ENCODE measurements at regions not wholly inside any gene's neighbourhood (a gene's known extent, or its start where the extent isn't known, plus 50 kb on each side); places are given as distances from the start of the nearest gene placed in this dataset.

GRCh38 chr13:61149331-61149730, 266.3 kb downstream of the PCDH20 start:
- Mint-ChIP-seq H3K27me3 (no peaks in the 10 kb centered on the region), H3K9me3 (ENCODE audit: low read depth) (peaks cover 8% of the 10 kb centered on the region), H3K27ac (no peak overlapping the region), H3K4me3 (ENCODE audit: low read depth) (no peak overlapping the region), H3K4me1 (ENCODE audit: low read depth) (peaks cover 13% of the 10 kb centered on the region), H3K36me3 (ENCODE audit: insufficient read depth) (no peaks in the 10 kb centered on the region)
- no peak for DNase-seq (ENCODE audit: low spot score, unreplicated experiment)
- TF ChIP-seq, protein P1, sequence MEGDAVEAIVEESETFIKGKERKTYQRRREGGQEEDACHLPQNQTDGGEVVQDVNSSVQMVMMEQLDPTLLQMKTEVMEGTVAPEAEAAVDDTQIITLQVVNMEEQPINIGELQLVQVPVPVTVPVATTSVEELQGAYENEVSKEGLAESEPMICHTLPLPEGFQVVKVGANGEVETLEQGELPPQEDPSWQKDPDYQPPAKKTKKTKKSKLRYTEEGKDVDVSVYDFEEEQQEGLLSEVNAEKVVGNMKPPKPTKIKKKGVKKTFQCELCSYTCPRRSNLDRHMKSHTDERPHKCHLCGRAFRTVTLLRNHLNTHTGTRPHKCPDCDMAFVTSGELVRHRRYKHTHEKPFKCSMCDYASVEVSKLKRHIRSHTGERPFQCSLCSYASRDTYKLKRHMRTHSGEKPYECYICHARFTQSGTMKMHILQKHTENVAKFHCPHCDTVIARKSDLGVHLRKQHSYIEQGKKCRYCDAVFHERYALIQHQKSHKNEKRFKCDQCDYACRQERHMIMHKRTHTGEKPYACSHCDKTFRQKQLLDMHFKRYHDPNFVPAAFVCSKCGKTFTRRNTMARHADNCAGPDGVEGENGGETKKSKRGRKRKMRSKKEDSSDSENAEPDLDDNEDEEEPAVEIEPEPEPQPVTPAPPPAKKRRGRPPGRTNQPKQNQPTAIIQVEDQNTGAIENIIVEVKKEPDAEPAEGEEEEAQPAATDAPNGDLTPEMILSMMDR (IDR thresholded peaks at IDR 0.05; ENCODE audit: unreplicated experiment), result no peak

- Mint-ChIP-seq H3K4me3 (ENCODE audit: low read depth) (no peak overlapping the region), H3K27me3 (no peaks in the 10 kb centered on the region), H3K27ac (no peak overlapping the region), H3K9me3 (ENCODE audit: low read depth) (peaks cover 8% of the 10 kb centered on the region), H3K36me3 (ENCODE audit: insufficient read depth) (no peaks in the 10 kb centered on the region), H3K4me1 (ENCODE audit: low read depth) (peaks cover 13% of the 10 kb centered on the region)
- DNase-seq (ENCODE audit: low spot score, unreplicated experiment), result no peak
- TF ChIP-seq, protein P1 (IDR thresholded peaks at IDR 0.05; ENCODE audit: unreplicated experiment), result no peak
Observed at GRCh38 chr13:61148691-61149315, 266.8 kb downstream of the PCDH20 start.

DNA sequence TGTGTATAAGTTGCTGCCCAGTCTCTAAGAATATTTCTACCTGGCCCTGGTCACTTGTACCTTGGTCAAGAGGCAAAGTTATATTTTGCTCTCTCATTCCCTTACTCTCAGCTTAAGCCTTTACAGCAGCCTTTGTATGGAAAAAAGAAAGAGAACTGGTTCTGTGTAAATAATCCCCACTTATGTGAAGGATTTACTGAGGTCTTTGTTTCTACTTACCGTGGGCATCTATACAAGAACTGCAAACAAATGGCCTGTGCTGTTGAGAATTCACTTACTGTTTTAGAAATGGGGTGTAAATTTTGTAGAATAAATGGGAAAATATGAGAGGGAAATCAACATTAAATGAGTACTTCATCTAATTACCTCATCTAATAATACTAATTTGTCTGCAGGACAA, 267.4 kb downstream of the PCDH20 start:
- Mint-ChIP-seq H3K9me3 (ENCODE audit: low read depth) (peaks cover 8% of the 10 kb centered on the region), H3K27ac (no peak overlapping the region), H3K4me1 (ENCODE audit: low read depth) (peaks cover 13% of the 10 kb centered on the region), H3K27me3 (no peaks in the 10 kb centered on the region), H3K4me3 (ENCODE audit: low read depth) (no peak overlapping the region), H3K36me3 (ENCODE audit: insufficient read depth) (no peaks in the 10 kb centered on the region)
- TF ChIP-seq, protein P1 (IDR thresholded peaks at IDR 0.05; ENCODE audit: unreplicated experiment), result no peak
- no peak for DNase-seq (ENCODE audit: low spot score, unreplicated experiment)

GRCh38 chr13:61146571-61146970, 269.1 kb downstream of the PCDH20 start:
- peaks cover 13% of the 10 kb centered on the region for H3K4me1 Mint-ChIP-seq (ENCODE audit: low read depth)
- TF ChIP-seq, protein P1 (IDR thresholded peaks at IDR 0.05; ENCODE audit: unreplicated experiment), result no peak
- H3K4me3 Mint-ChIP-seq (ENCODE audit: low read depth), result no peak overlapping the region
- DNase-seq (ENCODE audit: low spot score, unreplicated experiment), result no peak
- H3K36me3 Mint-ChIP-seq (ENCODE audit: insufficient read depth), result no peaks in the 10 kb centered on the region
- H3K9me3 Mint-ChIP-seq (ENCODE audit: low read depth), result peaks cover 2% of the 10 kb centered on the region
- H3K27ac Mint-ChIP-seq, result no peak overlapping the region
- H3K27me3 Mint-ChIP-seq, result no peaks in the 10 kb centered on the region

GRCh38 chr13:61146158-61146557, 269.5 kb downstream of the PCDH20 start:
- no peak for DNase-seq (ENCODE audit: low spot score, unreplicated experiment)
- Mint-ChIP-seq H3K9me3 (ENCODE audit: low read depth) (peaks cover 2% of the 10 kb centered on the region), H3K27ac (no peak overlapping the region), H3K36me3 (ENCODE audit: insufficient read depth) (no peaks in the 10 kb centered on the region), H3K4me1 (ENCODE audit: low read depth) (peaks cover 13% of the 10 kb centered on the region), H3K27me3 (no peaks in the 10 kb centered on the region), H3K4me3 (ENCODE audit: low read depth) (no peak overlapping the region)
- TF ChIP-seq, protein P1 (IDR thresholded peaks at IDR 0.05; ENCODE audit: unreplicated experiment), result no peak

Data from progenitor cell of endocrine pancreas (in vitro differentiated cells).